ENCODE measurements at regions not wholly inside any gene's neighbourhood (a gene's known extent, or its start where the extent isn't known, plus 50 kb on each side); places are given as distances from the start of the nearest gene placed in this dataset.

GRCh38 chr18:11553098-11553940, 56.1 kb upstream of the SLC35G4 start:
- peak in 2 of 4 experiments; percentile 2 to 10 for DNase-seq (ENCODE audit: low read depth in 4 of 4, low spot score in 1 of 4)

- DNase-seq (ENCODE audit: low read depth in 4 of 4, low spot score in 1 of 4) = no peak
Measured at GRCh38 chr18:11548916-11549551, 60.4 kb upstream of the SLC35G4 start.

GRCh38 chr18:11548396-11548795, 61.0 kb upstream of the SLC35G4 start:
- no peak for DNase-seq (ENCODE audit: low read depth in 4 of 4, low spot score in 1 of 4)

GRCh38 chr18:11544060-11544633, 65.2 kb upstream of the SLC35G4 start:
- DNase-seq (ENCODE audit: low read depth in 4 of 4, low spot score in 1 of 4) = no peak

- no peak for DNase-seq (ENCODE audit: low read depth in 4 of 4, low spot score in 1 of 4)
Measured at GRCh38 chr18:11541179-11541578, 68.2 kb upstream of the SLC35G4 start.

GRCh38 chr18:11533942-11534496, 75.4 kb upstream of the SLC35G4 start:
- DNase-seq (ENCODE audit: low read depth in 4 of 4, low spot score in 1 of 4) = no peak

- no peak for DNase-seq (ENCODE audit: low read depth in 4 of 4, low spot score in 1 of 4)
Measured at GRCh38 chr18:11533513-11533890, 75.9 kb upstream of the SLC35G4 start.

GRCh38 chr18:11532758-11533512, 76.5 kb upstream of the SLC35G4 start:
- no peak for DNase-seq (ENCODE audit: low read depth in 4 of 4, low spot score in 1 of 4)

GRCh38 chr18:11529081-11529480, 80.3 kb upstream of the SLC35G4 start:
- DNase-seq (ENCODE audit: low read depth in 4 of 4, low spot score in 1 of 4) = no peak

- no peak for DNase-seq (ENCODE audit: low read depth in 4 of 4, low spot score in 1 of 4)
Measured at GRCh38 chr18:11526675-11527074, 82.7 kb upstream of the SLC35G4 start.

- no peak for DNase-seq (ENCODE audit: low read depth in 4 of 4, low spot score in 1 of 4)
Measured at GRCh38 chr18:11523804-11524203, 85.6 kb upstream of the SLC35G4 start.

- no peak for DNase-seq (ENCODE audit: low read depth in 4 of 4, low spot score in 1 of 4)
Measured at GRCh38 chr18:11522992-11523391, 86.4 kb upstream of the SLC35G4 start.

- DNase-seq (ENCODE audit: low read depth in 4 of 4, low spot score in 1 of 4) = no peak
Measured at GRCh38 chr18:11521853-11522252, 87.5 kb upstream of the SLC35G4 start.

- no peak for DNase-seq (ENCODE audit: low read depth in 4 of 4, low spot score in 1 of 4)
Measured at GRCh38 chr18:11520536-11520935, 88.9 kb upstream of the SLC35G4 start.

GRCh38 chr18:11518788-11519685, 90.4 kb upstream of the SLC35G4 start:
- peak in 3 of 4 experiments; percentile 1 to 14 (median 4) for DNase-seq (ENCODE audit: low read depth in 4 of 4, low spot score in 1 of 4)

GRCh38 chr18:11517704-11518103, 91.7 kb upstream of the SLC35G4 start:
- DNase-seq (ENCODE audit: low read depth in 4 of 4, low spot score in 1 of 4) = no peak

GRCh38 chr18:11516751-11517503, 92.5 kb upstream of the SLC35G4 start:
- DNase-seq (ENCODE audit: low read depth in 4 of 4, low spot score in 1 of 4) = no peak

- no peak for DNase-seq (ENCODE audit: low read depth in 4 of 4, low spot score in 1 of 4)
Measured at GRCh38 chr18:11514267-11514666, 95.1 kb upstream of the SLC35G4 start.
